Keratinocyte (primary cell): ENCODE measurements at regions not wholly inside any gene's neighbourhood (a gene's known extent, or its start where the extent isn't known, plus 50 kb on each side); places are given as distances from the start of the nearest gene placed in this dataset.

Experiments used
- DNase-seq: peaks from one replicate; pipeline ENCODE4 v3.0.0-alpha.2; 2011; ENCODE audit warnings: low read depth, missing footprints, low spot score
- FAIRE-seq: peaks from 2 replicates; lab custom pipeline; 2011; peaks lifted over from hg19 to GRCh38; lab: Jason Lieb, UNC
- H2AFZ ChIP-seq: 2 replicates; pipeline ENCODE4 v1.6.0; 2012; ENCODE audit warnings: low read length, control low read depth, inconsistent platforms; ENCODE audit not compliant: control insufficient read depth
- H3K27ac ChIP-seq: 2 replicates; pipeline ENCODE4 v1.5.1; 2011; ENCODE audit warnings: low read length; ENCODE audit not compliant: control insufficient read depth, insufficient read depth
- H3K27me3 ChIP-seq: 3 replicates; pipeline ENCODE4 v1.6.0; 2011; ENCODE audit warnings: low read length; ENCODE audit not compliant: control insufficient read depth, insufficient read depth; ENCODE audit errors: extremely low read depth
- H3K36me3 ChIP-seq, 2 experiments: 2 replicates in 1 of 2; 3 replicates in 1 of 2; pipeline ENCODE4 v1.5.1; 2011; ENCODE audit warnings: low read length in 2 of 2, mild to moderate bottlenecking in 1 of 2; ENCODE audit not compliant: control insufficient read depth in 2 of 2, insufficient read depth in 2 of 2; ENCODE audit errors: extremely low read depth in 1 of 2
- H3K4me1 ChIP-seq: 3 replicates; pipeline ENCODE4 v1.5.1; 2011; ENCODE audit warnings: low read length; ENCODE audit not compliant: control insufficient read depth, insufficient read depth; ENCODE audit errors: extremely low read depth
- H3K4me2 ChIP-seq: 3 replicates; pipeline ENCODE4 v1.6.0; 2011; ENCODE audit warnings: low read depth, low read length; ENCODE audit not compliant: control insufficient read depth, insufficient read depth; ENCODE audit errors: extremely low read depth
- H3K4me3 ChIP-seq, 3 experiments: fragments of 200-600 bp in 1 of 3; sonication (generic) in 1 of 3; 2 replicates in 2 of 3; 3 replicates in 1 of 3; pipeline ENCODE4 v1.5.1; 2011 to 2016; ENCODE audit warnings: low read length in 3 of 3, mild to moderate bottlenecking in 3 of 3, control low read depth in 2 of 3, inconsistent platforms in 1 of 3, low read depth in 1 of 3, mixed read lengths in 1 of 3, mixed run types in 1 of 3, moderate library complexity in 1 of 3; ENCODE audit not compliant: control insufficient read depth in 2 of 3, insufficient read depth in 2 of 3; ENCODE audit errors: extremely low read depth in 1 of 3
- H3K79me2 ChIP-seq: 2 replicates; pipeline ENCODE4 v1.6.0; 2012; ENCODE audit warnings: low read length; ENCODE audit not compliant: control insufficient read depth, insufficient read depth
- H3K9ac ChIP-seq: 3 replicates; pipeline ENCODE4 v1.6.0; 2011; ENCODE audit warnings: low read length; ENCODE audit not compliant: control insufficient read depth, insufficient read depth; ENCODE audit errors: extremely low read depth
- H3K9me1 ChIP-seq: 3 replicates; pipeline ENCODE4 v1.6.0; 2011; ENCODE audit warnings: low read length; ENCODE audit not compliant: control insufficient read depth, insufficient read depth; ENCODE audit errors: extremely low read depth
- H3K9me3 ChIP-seq: 2 replicates; pipeline ENCODE4 v1.5.1; 2012; ENCODE audit warnings: low read depth, low read length; ENCODE audit not compliant: control insufficient read depth
- H4K20me1 ChIP-seq: 3 replicates; pipeline ENCODE4 v1.6.0; 2011; ENCODE audit warnings: low read length; ENCODE audit not compliant: control insufficient read depth, insufficient read depth; ENCODE audit errors: extremely low read depth
- EZH2 ChIP-seq: IDR thresholded peaks from one replicate; pipeline ENCODE4 v1.6.1; 2012; ENCODE audit warnings: inconsistent platforms, mild to moderate bottlenecking, low read length, moderate library complexity
- dilution Hi-C: fragments of 300-500 bp; cut with MboI; formaldehyde crosslinking; loops from one replicate; pipeline ENCODE4 v1.7.0; 2020; ENCODE audit warnings: low sequenced_read_pairs; ENCODE audit not compliant: extremely low pct_ligation_motif_present
- TF ChIP-seq, protein P1 (sequence below), 3 experiments: IDR thresholded peaks in 1 of 3; conservative IDR thresholded peaks in 1 of 3; optimal IDR thresholded peaks in 1 of 3; 2 replicates in 2 of 3; 3 replicates in 1 of 3; pipeline versions ENCODE3 to v1.5.1; 2011; ENCODE audit warnings: low read length in 3 of 3, mild to moderate bottlenecking in 3 of 3, moderate library complexity in 2 of 3, control low read depth in 1 of 3, inconsistent platforms in 1 of 3; ENCODE audit not compliant: insufficient read depth in 2 of 3; ENCODE audit errors: extremely low read depth in 1 of 3

DNA sequence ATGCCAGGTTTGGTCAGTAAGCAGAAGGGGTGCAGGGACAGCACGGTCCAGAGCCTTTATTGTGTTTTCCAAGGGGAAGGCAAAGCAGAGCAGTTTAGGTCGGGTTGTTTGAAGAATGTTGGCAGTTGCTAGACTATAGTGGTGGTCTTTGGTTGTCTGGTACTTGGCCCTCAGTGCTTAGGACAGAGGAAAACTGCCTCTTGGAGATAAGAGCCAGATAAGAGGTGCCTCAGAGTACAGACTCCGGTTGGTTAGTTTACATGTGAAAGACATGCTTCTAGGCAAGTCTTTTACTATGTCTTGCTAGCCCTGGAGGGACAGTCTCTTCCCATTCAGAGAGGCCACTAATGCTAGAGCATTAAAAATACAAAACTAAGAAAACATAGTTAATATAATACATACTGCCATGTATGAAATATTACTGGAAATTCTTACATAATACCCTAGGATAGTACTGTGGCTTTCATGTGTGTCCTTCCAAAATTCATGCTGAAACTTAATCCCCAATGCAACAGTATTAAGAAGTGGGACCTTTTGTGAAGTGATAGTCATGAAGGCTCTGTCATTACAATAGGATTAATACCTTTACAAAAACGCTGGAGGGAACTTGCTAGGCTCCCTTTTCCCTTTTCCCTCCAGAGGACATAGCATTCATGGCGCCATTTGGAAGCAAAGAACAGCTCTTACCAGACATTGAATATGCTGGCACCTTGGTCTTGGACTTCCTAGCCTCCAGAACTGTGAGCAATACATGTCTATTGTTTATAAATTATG lies 280.4 kb downstream of the TMEM167A start:
- no peak overlapping the region for H3K27ac ChIP-seq
- FAIRE-seq (no peak), DNase-seq (no peak)
- H3K9ac ChIP-seq, result no peak overlapping the region
- dilution Hi-C loops, result no loop called here
- H3K9me3 ChIP-seq, result no peaks in the 10 kb centered on the region
- H3K4me2 ChIP-seq, result no peak overlapping the region
- no peaks in the 10 kb centered on the region for H3K79me2 ChIP-seq
- H3K27me3 ChIP-seq, result no peaks in the 10 kb centered on the region
- H4K20me1 ChIP-seq, result no peaks in the 10 kb centered on the region
- no peak for TF ChIP-seq EZH2
- TF ChIP-seq, protein P1, sequence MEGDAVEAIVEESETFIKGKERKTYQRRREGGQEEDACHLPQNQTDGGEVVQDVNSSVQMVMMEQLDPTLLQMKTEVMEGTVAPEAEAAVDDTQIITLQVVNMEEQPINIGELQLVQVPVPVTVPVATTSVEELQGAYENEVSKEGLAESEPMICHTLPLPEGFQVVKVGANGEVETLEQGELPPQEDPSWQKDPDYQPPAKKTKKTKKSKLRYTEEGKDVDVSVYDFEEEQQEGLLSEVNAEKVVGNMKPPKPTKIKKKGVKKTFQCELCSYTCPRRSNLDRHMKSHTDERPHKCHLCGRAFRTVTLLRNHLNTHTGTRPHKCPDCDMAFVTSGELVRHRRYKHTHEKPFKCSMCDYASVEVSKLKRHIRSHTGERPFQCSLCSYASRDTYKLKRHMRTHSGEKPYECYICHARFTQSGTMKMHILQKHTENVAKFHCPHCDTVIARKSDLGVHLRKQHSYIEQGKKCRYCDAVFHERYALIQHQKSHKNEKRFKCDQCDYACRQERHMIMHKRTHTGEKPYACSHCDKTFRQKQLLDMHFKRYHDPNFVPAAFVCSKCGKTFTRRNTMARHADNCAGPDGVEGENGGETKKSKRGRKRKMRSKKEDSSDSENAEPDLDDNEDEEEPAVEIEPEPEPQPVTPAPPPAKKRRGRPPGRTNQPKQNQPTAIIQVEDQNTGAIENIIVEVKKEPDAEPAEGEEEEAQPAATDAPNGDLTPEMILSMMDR (optimal IDR thresholded peaks at IDR 0.05 in 1 of 3, IDR thresholded peaks at IDR 0.05 in 1 of 3, conservative IDR thresholded peaks at IDR 0.05 in 1 of 3; ENCODE audit: extremely low read depth in 1 of 3, insufficient read depth in 2 of 3, low read length in 3 of 3), result no peak
- no peaks in the 10 kb centered on the region for H3K4me1 ChIP-seq
- no peak overlapping the region for H3K4me3 ChIP-seq
- H3K9me1 ChIP-seq, result no peaks in the 10 kb centered on the region
- no peak overlapping the region for H2AFZ ChIP-seq
- H3K36me3 ChIP-seq, result no peaks in the 10 kb centered on the region

GRCh38 chr5:82794876-82795275 lies 282.3 kb downstream of the TMEM167A start:
- DNase-seq, result no peak
- H3K9me1 ChIP-seq, result no peaks in the 10 kb centered on the region
- H3K9me3 ChIP-seq, result no peaks in the 10 kb centered on the region
- no peak overlapping the region for H3K9ac ChIP-seq
- no peak overlapping the region for H2AFZ ChIP-seq
- no peaks in the 10 kb centered on the region for H3K36me3 ChIP-seq
- no peak overlapping the region for H3K4me3 ChIP-seq
- H3K4me2 ChIP-seq, result no peak overlapping the region
- H3K27me3 ChIP-seq, result no peaks in the 10 kb centered on the region
- TF ChIP-seq, protein P1 (optimal IDR thresholded peaks at IDR 0.05 in 1 of 3, IDR thresholded peaks at IDR 0.05 in 1 of 3, conservative IDR thresholded peaks at IDR 0.05 in 1 of 3; ENCODE audit: extremely low read depth in 1 of 3, insufficient read depth in 2 of 3, low read length in 3 of 3), result no peak
- TF ChIP-seq EZH2, result no peak
- no peaks in the 10 kb centered on the region for H3K4me1 ChIP-seq
- no peak overlapping the region for H3K27ac ChIP-seq
- FAIRE-seq, result no peak
- no peaks in the 10 kb centered on the region for H3K79me2 ChIP-seq
- dilution Hi-C loops, result no loop called here
- H4K20me1 ChIP-seq, result no peaks in the 10 kb centered on the region
